IPS-18c (cell line): ENCODE measurements at regions not wholly inside any gene's neighbourhood (a gene's known extent, or its start where the extent isn't known, plus 50 kb on each side); places are given as distances from the start of the nearest gene placed in this dataset.

Experiments
- H3K4me3 ChIP-seq: 2 replicates; pipeline ENCODE4 v1.7.0; 2013; ENCODE audit warnings: low read depth, mild to moderate bottlenecking, low read length, moderate library complexity; ENCODE audit not compliant: insufficient read depth
- H3K9me3 ChIP-seq: one replicate; pipeline ENCODE4 v1.6.1; 2013; ENCODE audit warnings: mild to moderate bottlenecking, low read length, moderate library complexity; ENCODE audit not compliant: control insufficient read depth, insufficient read depth

DNA sequence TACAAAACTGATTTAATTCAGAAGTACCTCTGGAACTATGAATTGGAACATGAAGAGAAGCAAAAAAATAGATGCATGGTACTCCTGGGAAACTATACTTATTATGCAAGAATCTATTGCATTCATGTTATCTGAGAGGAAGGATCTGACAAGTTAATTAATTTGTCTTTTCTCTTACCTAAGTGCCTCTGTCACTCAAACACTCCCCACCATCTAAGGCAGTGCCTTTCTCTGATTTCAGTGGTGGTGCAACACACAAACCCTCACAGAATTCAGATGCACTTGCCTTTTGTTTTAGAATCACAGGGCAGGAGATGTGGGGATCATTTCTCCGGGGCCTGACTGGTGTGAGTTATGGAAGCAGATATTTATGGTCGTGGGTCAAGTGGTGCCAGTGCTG is 52.5 kb upstream of the C9orf72 start:
- Histone ChIP-seq H3K9me3 (no peaks in the 10 kb centered on the region), H3K4me3 (no peak overlapping the region)

DNA sequence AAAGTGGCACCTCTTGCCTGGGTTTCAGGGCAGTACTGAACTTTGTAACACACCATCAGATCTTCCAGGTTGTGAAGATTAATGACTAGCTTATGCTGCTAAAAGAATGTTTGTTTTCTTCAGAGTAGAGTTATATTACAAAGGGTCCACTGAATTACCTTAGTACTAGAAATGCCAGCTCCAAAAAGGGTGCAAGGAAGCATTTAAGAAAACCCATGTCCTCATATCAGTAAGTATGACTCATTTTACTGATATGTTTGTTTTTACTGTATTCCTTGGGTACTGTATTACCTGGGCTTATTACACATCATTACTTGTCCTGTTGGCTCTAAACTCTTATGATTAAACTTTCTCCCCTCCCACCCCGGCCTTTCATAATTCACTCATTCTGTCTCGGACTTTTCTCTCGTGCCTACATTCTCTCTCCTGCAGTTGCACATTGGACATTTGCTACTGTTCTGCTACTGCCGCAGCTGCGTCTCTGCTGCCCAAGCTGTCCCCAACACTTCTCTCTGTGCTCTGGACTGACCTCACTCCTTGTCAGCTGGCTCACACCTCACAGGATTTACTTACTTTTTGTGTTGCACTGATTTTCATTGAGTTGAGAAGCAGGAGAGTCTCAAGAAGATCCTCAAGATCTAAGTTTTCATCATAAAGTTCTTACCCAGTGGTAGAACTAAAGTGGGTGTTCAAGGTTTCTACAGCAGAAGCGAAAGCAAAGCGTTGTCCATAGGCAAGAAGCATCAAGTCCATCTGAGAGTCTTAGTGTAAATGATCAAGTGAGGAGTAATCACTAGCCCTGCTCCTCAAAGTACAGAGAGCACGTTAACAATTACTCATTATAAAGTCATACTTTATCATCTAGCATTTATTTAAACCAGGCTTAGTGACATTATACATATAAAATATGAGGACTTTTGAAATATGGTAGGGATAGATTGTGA is 53.2 kb upstream of the C9orf72 start:
- no peaks in the 10 kb centered on the region for H3K9me3 ChIP-seq
- H3K4me3 ChIP-seq = no peak overlapping the region

DNA sequence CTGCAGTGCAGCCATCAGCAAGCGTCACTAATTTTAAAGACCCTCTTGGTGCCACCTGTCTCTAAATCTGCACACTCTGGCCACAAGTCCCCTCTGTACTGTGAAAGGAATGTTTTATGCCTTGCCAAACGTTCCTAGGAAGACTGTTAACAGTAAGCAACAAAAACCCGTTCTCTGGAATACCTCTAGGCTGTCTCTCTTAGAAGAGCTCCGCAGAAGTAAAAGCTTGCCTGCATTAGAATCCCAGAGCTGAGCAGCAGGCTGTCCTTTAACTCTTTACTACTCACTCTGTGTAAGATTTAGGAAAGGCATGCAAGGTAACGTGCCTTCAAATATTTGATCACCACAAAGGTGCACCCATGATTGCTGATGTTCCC is 53.9 kb upstream of the C9orf72 start:
- no peak overlapping the region for H3K4me3 ChIP-seq
- no peaks in the 10 kb centered on the region for H3K9me3 ChIP-seq

DNA sequence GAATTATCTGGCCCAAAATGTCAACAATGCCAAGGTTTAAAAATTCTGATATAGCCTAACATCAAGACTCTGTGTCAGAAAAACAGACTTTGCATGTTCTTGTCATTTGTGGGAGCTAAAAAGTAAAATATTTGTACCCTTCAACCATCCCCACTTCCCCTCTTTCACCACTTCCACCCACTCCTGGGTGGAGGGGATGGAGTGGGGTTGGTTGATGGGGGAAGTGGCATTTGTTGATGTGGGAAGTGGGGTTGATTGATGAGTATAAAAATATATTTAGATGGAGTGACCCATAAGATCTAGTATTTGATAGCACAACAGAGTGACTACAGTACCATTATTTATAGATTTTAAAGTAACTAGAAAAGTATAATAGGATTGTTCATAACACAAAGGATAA is 55.0 kb upstream of the C9orf72 start:
- no peak overlapping the region for H3K4me3 ChIP-seq
- no peaks in the 10 kb centered on the region for H3K9me3 ChIP-seq

DNA sequence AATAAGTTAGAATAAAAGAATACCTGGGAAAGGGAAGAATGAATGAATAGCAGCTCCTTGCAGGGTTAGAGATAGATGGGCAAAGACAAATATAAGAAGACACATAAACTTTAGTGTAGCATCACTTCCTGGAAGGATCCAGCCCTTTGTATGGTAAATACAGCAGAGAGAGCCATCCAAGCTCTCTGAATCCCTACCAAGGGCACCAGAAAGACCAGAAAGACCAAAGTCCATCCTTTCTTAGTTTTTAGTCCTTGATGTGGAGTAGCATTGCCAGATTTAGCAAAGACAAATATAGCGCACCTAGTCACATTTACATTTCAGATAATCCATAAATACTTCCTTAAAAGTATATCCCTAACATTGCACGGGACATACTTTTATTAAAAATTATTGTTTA is 56.1 kb upstream of the C9orf72 start:
- H3K9me3 ChIP-seq = no peaks in the 10 kb centered on the region
- no peak overlapping the region for H3K4me3 ChIP-seq

DNA sequence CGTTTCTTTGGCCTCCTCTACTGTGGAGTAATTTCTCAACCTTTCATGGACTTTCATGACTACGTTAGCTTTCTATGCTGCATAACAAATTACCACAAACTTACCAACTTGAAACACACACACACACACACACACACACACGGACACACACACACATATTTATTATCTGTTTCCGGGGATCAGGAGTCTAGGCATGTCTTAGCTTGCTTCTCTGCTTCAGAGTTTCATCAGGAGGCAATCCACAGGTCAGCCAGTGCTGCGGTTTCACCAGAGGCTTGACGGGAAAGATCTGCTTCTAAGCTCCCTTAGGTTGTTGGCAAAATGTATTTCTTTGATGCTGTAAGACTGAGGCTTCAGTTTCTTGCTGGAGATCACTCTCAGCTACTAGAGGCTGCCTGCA is 59.0 kb upstream of the C9orf72 start:
- H3K4me3 ChIP-seq = no peak overlapping the region
- no peaks in the 10 kb centered on the region for H3K9me3 ChIP-seq

DNA sequence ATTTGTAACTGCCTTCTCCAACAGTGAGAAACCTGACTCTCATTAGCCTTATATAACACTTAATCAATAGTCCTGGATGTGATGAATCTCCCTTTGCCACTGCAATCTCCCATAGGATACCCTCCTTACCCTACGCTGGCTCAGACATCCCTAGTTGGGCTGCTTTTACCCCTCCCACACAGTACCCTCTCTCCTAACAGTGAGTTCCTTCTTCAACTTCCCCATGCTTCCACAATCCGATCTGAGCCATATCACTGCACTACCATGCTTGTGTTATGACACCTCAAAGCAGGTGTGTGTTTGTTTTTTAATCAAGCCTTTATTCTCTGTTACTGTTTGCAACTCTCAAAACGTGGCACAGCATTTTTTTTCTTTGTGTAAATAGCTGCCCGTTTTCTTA is 60.5 kb upstream of the C9orf72 start:
- no peaks in the 10 kb centered on the region for H3K9me3 ChIP-seq
- H3K4me3 ChIP-seq = no peak overlapping the region

DNA sequence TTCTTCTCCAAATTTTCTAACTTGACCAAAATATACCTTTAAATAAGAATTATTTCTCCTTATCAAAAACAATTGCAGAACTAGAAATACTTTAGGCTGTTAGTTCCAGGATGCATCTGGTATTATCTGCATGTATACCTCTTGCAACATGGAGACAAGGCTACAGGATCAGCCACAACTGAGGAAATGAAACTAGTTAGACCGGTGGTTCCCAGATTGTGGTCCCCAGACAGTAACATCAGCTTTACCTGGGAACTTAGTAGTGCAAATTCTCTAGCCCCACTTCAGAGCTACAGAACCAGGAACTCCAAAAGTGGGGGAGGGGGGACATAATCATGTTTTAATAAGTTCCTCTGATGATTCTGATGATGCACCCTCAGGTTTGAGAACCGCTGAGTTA is 61.6 kb upstream of the C9orf72 start:
- Histone ChIP-seq H3K4me3 (no peak overlapping the region), H3K9me3 (no peaks in the 10 kb centered on the region)

DNA sequence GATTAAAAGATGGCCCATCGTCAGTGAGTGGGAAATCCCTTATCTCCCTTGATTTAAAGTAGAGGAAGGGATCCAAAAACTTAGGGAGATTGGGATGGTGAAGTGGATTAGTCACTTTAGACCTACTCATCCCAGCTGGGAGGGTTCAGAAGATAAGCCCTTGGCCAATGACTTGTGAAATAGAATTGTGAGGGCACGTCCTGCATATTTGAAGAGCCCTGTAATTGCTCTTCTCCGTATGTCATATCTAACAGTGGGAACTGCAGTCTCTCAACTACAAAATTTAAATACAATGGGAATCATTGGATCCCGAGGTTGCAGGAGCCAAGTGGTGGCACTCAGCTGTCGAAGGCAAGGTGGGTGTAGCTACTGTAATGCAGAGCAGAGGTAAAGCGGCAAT is 65.4 kb upstream of the C9orf72 start:
- no peak overlapping the region for H3K4me3 ChIP-seq

DNA sequence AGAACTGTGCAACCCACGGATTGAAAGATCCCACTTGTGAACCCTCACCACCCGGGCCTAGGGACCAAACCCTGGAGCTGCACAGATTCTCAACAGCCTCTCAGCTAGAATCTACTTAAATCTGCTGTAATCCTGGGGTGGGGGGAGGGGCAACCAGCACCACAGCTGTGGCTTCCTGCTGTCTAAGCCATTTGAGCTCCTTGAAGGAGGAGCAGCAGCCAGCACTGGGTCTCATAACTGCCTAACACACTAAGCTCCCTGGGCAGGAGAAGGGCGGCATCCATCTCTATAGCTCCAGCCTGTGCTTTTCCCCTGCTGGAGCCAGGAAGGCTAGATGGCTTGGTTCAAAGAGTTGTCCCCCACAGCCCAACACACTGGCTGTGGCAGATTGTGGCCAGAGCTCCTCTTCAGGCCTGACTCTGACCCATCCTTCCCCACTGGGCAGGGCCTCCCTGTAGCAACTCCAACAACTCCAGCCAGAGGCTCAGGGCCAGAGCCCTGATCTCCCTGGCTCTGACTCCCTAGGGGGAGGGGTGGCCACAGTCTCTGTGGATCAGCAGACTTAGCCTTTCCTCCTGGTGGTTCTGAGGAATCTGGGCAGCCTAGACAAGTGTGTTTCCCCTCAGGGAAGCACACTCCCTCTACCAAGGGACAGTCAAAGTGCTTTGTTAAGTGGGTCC is 72.0 kb upstream of the C9orf72 start:
- H3K9me3 ChIP-seq = no peaks in the 10 kb centered on the region
- H3K4me3 ChIP-seq = no peak overlapping the region; the same call in 1 of the 2 replicates

More for the DNA sequence above, 65.4 kb upstream of the C9orf72 start:
- no peaks in the 10 kb centered on the region for H3K9me3 ChIP-seq

DNA sequence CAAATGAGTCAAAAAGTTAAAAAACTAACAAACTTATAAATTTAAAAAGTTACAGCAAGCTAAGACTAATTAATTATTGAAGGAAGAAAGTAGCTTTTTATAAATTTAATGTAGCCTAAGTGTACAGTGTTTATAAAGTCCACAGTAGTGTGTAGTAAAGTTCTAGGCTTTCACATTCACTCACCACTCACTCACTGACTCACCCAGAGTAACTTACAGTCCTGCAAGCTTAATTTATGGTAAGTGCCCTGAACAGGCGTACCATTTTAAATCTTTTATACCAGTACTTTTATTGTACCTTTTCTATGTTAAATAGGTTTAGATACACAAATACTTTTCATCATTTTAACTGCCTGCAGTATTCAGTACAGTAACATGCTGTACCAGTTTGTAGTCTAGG is 80.0 kb upstream of the C9orf72 start:
- no peaks in the 10 kb centered on the region for H3K9me3 ChIP-seq
- no peak overlapping the region for H3K4me3 ChIP-seq

DNA sequence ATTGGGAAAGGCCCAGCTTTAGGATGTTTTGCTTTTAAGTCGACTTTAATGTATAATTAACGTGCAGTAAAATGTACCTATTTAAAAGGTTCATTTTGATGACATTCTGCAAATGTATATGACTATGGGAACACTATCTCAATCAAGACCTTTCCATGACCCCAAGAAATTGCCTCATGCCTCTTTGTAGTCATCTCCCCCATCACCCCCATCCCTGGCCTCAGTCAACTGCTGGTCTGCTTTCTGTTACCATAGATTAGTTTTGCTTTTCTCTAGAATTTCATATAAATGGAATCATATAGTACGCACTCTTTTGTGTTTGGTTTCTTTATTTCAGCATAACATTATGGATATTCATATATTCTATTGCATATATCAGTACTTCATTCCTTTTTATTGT is 80.7 kb upstream of the C9orf72 start:
- Histone ChIP-seq H3K9me3 (no peaks in the 10 kb centered on the region), H3K4me3 (no peak overlapping the region)

DNA sequence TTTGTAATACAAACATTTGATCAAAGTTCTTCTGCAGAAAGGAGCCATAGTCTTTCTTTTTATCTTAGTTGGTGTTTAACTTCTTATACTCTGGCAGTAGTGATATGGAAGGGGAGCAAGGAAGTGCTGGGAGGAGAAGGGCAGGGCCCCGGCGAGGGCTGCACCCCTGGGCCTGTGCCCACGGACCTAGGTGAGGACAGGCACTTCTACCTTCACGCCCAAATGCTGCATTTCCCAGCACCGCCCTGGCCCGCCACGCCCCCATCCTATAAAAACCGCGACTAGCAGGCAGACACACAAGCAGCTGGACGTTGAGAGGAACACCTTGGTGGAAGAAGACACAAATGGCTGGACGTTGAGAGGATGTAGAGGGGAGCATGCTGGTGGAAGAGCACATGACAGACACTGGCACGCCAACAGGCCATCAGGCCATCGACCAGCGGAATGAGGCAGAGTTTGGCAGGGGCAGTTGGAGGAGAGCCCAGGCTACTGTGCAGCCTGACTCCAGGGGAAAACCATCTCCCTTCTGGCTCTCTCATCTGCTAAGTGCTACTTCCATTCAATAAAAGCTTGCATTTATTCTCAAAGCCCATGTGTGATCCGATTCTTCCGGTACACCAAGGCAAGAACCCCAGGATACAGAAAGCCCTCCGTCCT is 81.5 kb upstream of the C9orf72 start:
- H3K4me3 ChIP-seq = no peak overlapping the region
- no peaks in the 10 kb centered on the region for H3K9me3 ChIP-seq

DNA sequence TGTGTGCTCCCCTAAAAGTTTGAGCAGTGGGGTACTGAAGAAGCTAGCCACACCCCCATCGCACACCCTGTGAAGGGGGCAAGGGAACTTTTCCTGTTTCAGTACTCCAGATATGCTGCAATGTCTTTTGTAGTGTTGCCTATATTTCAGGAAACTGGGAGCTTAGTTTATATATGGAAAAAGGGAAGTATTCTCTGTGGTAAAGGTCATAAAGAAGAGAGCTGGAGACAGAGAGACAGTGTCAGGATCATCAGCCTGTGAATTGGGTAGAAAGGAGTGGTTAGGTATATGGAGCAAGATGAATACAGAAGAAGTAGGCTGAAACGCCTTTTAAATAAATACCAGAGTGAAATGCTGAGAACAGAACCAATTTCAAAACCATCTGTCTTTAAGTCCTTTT is 82.2 kb upstream of the C9orf72 start:
- H3K9me3 ChIP-seq = no peaks in the 10 kb centered on the region
- no peak overlapping the region for H3K4me3 ChIP-seq

DNA sequence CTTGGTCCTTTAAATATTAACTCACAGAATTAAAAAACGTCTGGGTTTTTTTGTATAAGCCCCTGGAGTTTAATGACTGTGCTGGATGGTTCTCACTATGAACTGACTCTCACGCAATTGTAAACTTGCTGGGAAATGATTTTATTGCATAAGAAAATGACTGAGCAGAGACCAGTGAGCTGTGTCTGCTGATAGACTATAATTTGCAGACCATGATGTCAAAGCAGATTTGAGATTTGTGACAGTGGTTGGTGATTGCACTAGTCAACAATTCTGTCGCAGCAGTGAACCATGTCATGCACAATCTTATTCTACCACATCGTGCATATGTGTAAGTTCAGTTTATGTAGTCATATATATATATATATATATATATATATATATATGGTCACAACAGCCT is 85.7 kb upstream of the C9orf72 start:
- Histone ChIP-seq H3K4me3 (no peak overlapping the region), H3K9me3 (no peaks in the 10 kb centered on the region)

DNA sequence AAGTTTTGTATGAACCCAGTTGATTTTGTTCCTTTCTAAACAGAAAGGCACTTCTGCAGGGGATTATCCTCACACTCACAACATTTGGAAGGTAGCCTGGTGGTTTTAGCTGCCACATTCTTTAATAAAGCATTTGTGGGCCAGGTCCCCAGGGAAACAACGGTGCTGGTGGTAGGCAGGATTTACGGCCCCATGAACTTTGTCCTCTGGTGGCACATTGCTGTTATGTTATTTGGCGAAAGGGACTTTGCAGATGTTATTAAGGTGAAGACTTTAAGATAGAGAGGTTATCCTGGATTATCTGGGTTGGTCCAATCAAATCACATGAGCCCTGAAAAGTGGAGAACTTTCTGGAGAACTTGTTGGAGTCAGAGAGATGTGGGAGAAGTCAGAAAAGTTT is 86.3 kb upstream of the C9orf72 start:
- Histone ChIP-seq H3K4me3 (no peak overlapping the region), H3K9me3 (no peaks in the 10 kb centered on the region)

DNA sequence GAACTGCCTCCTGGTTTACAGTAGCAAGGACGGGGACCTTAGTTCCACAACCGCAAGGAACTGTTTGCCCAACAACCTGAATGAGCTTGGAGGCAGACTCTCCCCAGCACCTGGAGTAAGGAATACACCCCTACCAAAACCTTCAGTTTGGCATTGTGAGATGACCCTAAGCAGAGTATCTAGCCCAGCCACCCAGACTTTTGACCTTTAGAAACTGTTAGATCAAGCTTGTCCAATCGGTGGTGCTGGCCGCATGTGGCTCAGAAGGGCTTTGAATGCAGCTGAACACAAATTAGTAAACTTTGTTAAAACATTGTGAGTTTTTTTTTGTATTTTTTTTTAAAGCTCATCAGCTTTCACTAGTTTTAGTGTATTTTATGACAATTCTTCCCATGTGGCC is 86.9 kb upstream of the C9orf72 start:
- Histone ChIP-seq H3K4me3 (no peak overlapping the region), H3K9me3 (no peaks in the 10 kb centered on the region)

DNA sequence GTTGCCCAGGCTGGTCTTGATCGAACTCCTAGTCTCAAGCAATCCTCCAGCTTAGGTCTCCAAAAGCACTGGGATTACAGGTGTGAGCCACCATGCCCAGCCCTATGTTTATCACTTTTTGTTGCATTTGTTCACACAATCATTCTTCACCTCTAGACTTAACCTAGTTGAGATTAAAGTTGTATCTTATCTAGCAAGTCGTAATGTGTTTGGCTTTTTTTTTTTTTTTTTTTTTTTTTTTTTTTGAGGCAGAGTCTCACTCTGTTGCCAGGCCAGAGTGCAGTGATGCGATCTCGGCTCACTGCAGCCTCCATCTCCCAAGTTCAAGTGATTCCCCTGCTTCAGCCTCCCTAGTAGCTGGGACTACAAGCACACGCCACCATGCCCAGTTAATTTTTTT is 90.2 kb upstream of the C9orf72 start:
- H3K4me3 ChIP-seq = no peak overlapping the region
- H3K9me3 ChIP-seq = no peaks in the 10 kb centered on the region
